ENCODE measurements at regions not wholly inside any gene's neighbourhood (a gene's known extent, or its start where the extent isn't known, plus 50 kb on each side); places are given as distances from the start of the nearest gene placed in this dataset.
A peak's percentile ranks its signal among the peaks of the same experiment; 100 is the strongest.

GRCh38 chr6:26172608-26172968 is 85.4 kb downstream of the HFE start:
- TF ChIP-seq CTCF (IDR thresholded peaks at IDR 0.05), result peak in 1 of 3 donors; percentile 16
- TF ChIP-seq EP300 (IDR thresholded peaks at IDR 0.05), result no peak
